ENCODE measurements at regions not wholly inside any gene's neighbourhood (a gene's known extent, or its start where the extent isn't known, plus 50 kb on each side); places are given as distances from the start of the nearest gene placed in this dataset.

DNA sequence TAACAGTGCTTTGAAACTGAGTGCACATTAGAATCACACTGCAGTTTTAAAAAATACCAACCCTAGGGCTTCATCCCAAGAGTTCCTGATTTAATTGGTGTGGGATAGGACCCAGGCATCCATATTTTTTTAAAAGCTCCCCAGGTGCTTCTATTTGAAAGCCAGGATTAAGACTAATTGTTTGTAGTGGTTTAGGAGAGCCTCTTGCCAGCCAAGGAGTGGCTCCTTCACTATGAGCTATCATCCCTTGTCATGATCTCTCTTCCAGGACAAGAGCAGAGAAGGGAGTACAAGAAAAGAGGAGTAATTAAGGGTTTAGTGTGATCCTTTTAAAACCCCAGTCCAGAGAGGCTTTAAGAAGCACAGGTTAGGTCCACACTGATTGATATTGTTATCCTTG lies 178.0 kb downstream of the CAND1 start:
- intact Hi-C loops (cut with DNase I) = no loop called here
- Histone ChIP-seq H3K36me3 (no peaks in the 10 kb centered on the region), H3K4me1 (peaks cover 3 to 4% of the 10 kb centered on the region in 2 donors), H3K27me3 (no peaks in the 10 kb centered on the region), H3K27ac (no peak overlapping the region), H3K4me3 (no peak overlapping the region), H3K9me3 (no peaks in the 10 kb centered on the region)
- DNase-seq (ENCODE audit: low spot score in 2 of 2) = no peak
- TF ChIP-seq, protein P1, sequence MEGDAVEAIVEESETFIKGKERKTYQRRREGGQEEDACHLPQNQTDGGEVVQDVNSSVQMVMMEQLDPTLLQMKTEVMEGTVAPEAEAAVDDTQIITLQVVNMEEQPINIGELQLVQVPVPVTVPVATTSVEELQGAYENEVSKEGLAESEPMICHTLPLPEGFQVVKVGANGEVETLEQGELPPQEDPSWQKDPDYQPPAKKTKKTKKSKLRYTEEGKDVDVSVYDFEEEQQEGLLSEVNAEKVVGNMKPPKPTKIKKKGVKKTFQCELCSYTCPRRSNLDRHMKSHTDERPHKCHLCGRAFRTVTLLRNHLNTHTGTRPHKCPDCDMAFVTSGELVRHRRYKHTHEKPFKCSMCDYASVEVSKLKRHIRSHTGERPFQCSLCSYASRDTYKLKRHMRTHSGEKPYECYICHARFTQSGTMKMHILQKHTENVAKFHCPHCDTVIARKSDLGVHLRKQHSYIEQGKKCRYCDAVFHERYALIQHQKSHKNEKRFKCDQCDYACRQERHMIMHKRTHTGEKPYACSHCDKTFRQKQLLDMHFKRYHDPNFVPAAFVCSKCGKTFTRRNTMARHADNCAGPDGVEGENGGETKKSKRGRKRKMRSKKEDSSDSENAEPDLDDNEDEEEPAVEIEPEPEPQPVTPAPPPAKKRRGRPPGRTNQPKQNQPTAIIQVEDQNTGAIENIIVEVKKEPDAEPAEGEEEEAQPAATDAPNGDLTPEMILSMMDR (IDR thresholded peaks at IDR 0.05) = no peak

- H3K9me3 ChIP-seq = no peaks in the 10 kb centered on the region
- H3K27me3 ChIP-seq = no peaks in the 10 kb centered on the region
- no peak overlapping the region for H3K4me3 ChIP-seq
- no peak for DNase-seq (ENCODE audit: low spot score in 2 of 2)
- TF ChIP-seq, protein P1 (IDR thresholded peaks at IDR 0.05) = no peak
- H3K27ac ChIP-seq = no peak overlapping the region
- H3K36me3 ChIP-seq = no peaks in the 10 kb centered on the region
- H3K4me1 ChIP-seq = no peaks in the 10 kb centered on the region
- intact Hi-C loops (cut with DNase I) = no loop called here
These were observed 180.5 kb downstream of the CAND1 start for GRCh38 chr12:67449591-67450052.

DNA sequence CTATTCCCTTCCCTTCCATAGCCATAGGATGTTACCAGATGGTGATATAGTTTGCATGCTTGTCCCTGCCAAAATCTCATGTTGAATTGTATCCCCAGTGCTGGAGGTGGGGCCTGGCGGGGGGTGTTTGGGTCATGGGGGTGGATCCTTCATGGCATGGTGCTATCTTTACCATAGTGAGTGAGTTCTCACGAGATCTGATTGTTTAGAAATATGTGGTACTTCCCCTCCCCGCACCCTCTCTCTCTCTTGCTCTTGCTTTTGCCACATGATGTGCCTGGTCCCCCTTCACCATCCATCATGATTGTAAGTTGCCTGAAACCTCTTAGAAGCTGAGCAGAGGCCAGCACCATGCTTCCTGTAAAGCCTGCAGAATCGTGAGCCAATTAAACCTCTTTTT lies 181.3 kb downstream of the CAND1 start:
- H3K4me1 ChIP-seq = no peaks in the 10 kb centered on the region
- no peak overlapping the region for H3K27ac ChIP-seq
- H3K9me3 ChIP-seq = no peaks in the 10 kb centered on the region
- no peak for DNase-seq (ENCODE audit: low spot score in 2 of 2)
- intact Hi-C loops (cut with DNase I) = no loop called here
- TF ChIP-seq, protein P1 (IDR thresholded peaks at IDR 0.05) = no peak
- no peaks in the 10 kb centered on the region for H3K36me3 ChIP-seq
- no peaks in the 10 kb centered on the region for H3K27me3 ChIP-seq
- H3K4me3 ChIP-seq = no peak overlapping the region

GRCh38 chr12:67451206-67451605 lies 182.0 kb downstream of the CAND1 start:
- TF ChIP-seq, protein P1 (IDR thresholded peaks at IDR 0.05) = no peak
- H3K9me3 ChIP-seq = no peaks in the 10 kb centered on the region
- intact Hi-C loops (cut with DNase I) = no loop called here

GRCh38 chr12:67452119-67452805 lies 183.1 kb downstream of the CAND1 start:
- Histone ChIP-seq H3K27me3 (no peaks in the 10 kb centered on the region), H3K36me3 (no peaks in the 10 kb centered on the region), H3K27ac (no peak overlapping the region), H3K4me1 (peaks cover 0 to 7% of the 10 kb centered on the region in 2 donors), H3K9me3 (no peaks in the 10 kb centered on the region), H3K4me3 (no peak overlapping the region)
- intact Hi-C loops (cut with DNase I) = no loop called here
- TF ChIP-seq, protein P1 (IDR thresholded peaks at IDR 0.05) = no peak
- DNase-seq (ENCODE audit: low spot score in 2 of 2) = no peak

More at GRCh38 chr12:67451206-67451605, 182.0 kb downstream of the CAND1 start:
- Histone ChIP-seq H3K4me3 (no peak overlapping the region), H3K36me3 (no peaks in the 10 kb centered on the region), H3K4me1 (no peaks in the 10 kb centered on the region), H3K27ac (no peak overlapping the region), H3K27me3 (no peaks in the 10 kb centered on the region)
- DNase-seq (ENCODE audit: low spot score in 2 of 2) = no peak
